Muscle layer of colon (tissue), 2 donors: ENCODE measurements at regions not wholly inside any gene's neighbourhood (a gene's known extent, or its start where the extent isn't known, plus 50 kb on each side); places are given as distances from the start of the nearest gene placed in this dataset.

Experiments used
- H3K27ac ChIP-seq: one replicate; pipeline ENCODE4 v1.7.0; 2013; ENCODE audit warnings: low read depth, mild to moderate bottlenecking, low read length, moderate library complexity
- H3K27me3 ChIP-seq, 2 donors: one replicate each; pipeline ENCODE4 v1.7.0; 2013; ENCODE audit warnings: low read length in 2 of 2, mild to moderate bottlenecking in 2 of 2; ENCODE audit not compliant: insufficient read depth in 2 of 2, control insufficient read depth in 1 of 2
- H3K36me3 ChIP-seq: one replicate; pipeline ENCODE4 v1.7.0; 2013; ENCODE audit warnings: mild to moderate bottlenecking, low read length; ENCODE audit not compliant: insufficient read depth
- H3K4me1 ChIP-seq: one replicate; pipeline ENCODE4 v1.7.0; 2013; ENCODE audit warnings: mild to moderate bottlenecking, low read length; ENCODE audit not compliant: insufficient read depth
- H3K4me3 ChIP-seq, 2 donors: one replicate each; pipeline ENCODE4 v1.7.0; 2013; ENCODE audit warnings: low read length in 2 of 2, low read depth in 1 of 2, mild to moderate bottlenecking in 1 of 2, moderate library complexity in 1 of 2
- H3K9ac ChIP-seq: one replicate; pipeline ENCODE4 v1.7.0; 2013; ENCODE audit warnings: low read length
- H3K9me3 ChIP-seq: one replicate; pipeline ENCODE4 v1.7.0; 2013; ENCODE audit warnings: mild to moderate bottlenecking, low read length
- donor health status: abdominal sarcoma.
- donor health status: Adenocarcinoma of cecum.

GRCh38 chr6:86010915-86011786 lies 368.5 kb upstream of the SYNCRIP start:
- H3K9me3 ChIP-seq = no peaks in the 10 kb centered on the region
- no peaks in the 10 kb centered on the region for H3K27me3 ChIP-seq
- H3K4me1 ChIP-seq = no peaks in the 10 kb centered on the region
- no peak overlapping the region for H3K27ac ChIP-seq
- no peaks in the 10 kb centered on the region for H3K36me3 ChIP-seq
- no peak overlapping the region for H3K9ac ChIP-seq
- no peak overlapping the region for H3K4me3 ChIP-seq

- no peaks in the 10 kb centered on the region for H3K9me3 ChIP-seq
- H3K27ac ChIP-seq = no peak overlapping the region
Measured at GRCh38 chr6:85997206-85997605, 354.5 kb upstream of the SYNCRIP start.

GRCh38 chr6:85996034-85996375 lies 353.3 kb upstream of the SYNCRIP start:
- H3K27me3 ChIP-seq = no peaks in the 10 kb centered on the region
- H3K4me3 ChIP-seq = no peak overlapping the region
- H3K27ac ChIP-seq = no peak overlapping the region
- no peaks in the 10 kb centered on the region for H3K36me3 ChIP-seq
- H3K9ac ChIP-seq = no peak overlapping the region
- H3K9me3 ChIP-seq = no peaks in the 10 kb centered on the region
- no peaks in the 10 kb centered on the region for H3K4me1 ChIP-seq

More at GRCh38 chr6:85997206-85997605, 354.5 kb upstream of the SYNCRIP start:
- Histone ChIP-seq H3K27me3 (no peaks in the 10 kb centered on the region), H3K4me1 (no peaks in the 10 kb centered on the region), H3K4me3 (no peak overlapping the region), H3K9ac (no peak overlapping the region), H3K36me3 (no peaks in the 10 kb centered on the region)

DNA sequence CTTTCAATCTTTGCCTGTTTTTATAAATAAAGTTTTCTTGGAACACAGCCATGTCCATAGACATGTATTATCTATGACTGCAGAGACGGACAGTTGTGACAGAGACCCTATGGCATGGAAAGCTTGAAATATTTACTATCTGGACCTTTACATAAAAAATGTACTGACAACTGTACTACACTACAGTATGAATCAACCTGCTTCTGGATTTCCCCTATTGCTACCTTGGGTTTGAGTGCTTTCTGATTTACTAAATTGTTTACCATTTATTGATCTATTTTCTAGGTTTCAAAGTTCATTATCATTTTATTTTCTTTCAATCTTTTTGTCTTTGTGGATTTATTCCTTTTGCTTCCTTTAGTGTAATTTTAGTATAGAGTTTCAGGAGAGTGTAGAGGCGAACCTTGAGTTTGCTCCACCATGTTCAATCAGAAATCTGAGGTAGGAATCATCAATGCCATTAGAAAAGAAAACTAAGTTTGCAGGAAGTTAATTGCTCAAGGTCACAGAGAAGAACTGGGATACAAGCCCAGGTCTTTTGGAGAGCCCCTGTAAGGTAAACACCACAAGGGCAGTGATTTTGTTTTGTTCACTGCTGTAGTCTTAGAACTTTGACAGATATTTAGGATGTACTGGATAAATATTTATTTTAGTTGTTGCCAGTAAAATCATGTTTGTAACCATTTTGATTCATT lies 352.8 kb upstream of the SYNCRIP start:
- Histone ChIP-seq H3K36me3 (no peaks in the 10 kb centered on the region), H3K9me3 (no peaks in the 10 kb centered on the region), H3K27ac (no peak overlapping the region), H3K4me1 (no peaks in the 10 kb centered on the region), H3K9ac (no peak overlapping the region), H3K4me3 (no peak overlapping the region), H3K27me3 (no peaks in the 10 kb centered on the region)

- H3K27me3 ChIP-seq = no peaks in the 10 kb centered on the region
- peaks cover 9% of the 10 kb centered on the region for H3K9me3 ChIP-seq
- H3K36me3 ChIP-seq = no peaks in the 10 kb centered on the region
- no peak overlapping the region for H3K4me3 ChIP-seq
- no peak overlapping the region for H3K9ac ChIP-seq
- H3K4me1 ChIP-seq = no peaks in the 10 kb centered on the region
- no peak overlapping the region for H3K27ac ChIP-seq
Measured at GRCh38 chr6:85986681-85987080, 344.0 kb upstream of the SYNCRIP start.

DNA sequence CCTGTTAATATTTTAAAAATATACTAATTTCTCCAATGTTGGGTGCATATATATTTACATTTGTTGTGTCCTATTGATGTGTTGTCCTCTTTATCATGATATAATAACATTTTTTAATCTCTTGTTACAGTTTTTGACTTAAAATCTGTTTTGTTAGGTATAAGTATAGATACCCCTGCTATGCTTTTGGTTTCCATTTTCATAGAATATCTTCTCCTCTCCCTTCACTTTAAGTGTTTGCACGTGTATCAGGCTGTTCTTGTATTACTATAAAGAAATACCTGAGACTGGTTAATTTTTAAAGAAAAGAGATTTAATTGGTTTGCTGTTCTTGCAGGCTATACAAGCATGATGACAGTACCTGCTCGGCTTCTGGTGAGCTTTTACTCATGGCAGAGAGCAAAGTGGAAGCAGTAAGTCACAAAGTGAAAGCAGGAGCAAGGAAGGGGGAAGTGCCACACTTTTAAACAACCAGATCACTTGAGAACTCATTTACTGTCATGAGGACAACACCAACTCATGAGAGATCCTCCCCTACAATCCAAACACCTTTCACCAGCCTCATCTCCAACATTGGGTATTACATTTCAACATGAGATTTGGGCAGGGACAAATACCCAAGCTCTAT lies 340.5 kb upstream of the SYNCRIP start:
- H3K27ac ChIP-seq = no peak overlapping the region
- H3K9me3 ChIP-seq = peaks cover 9% of the 10 kb centered on the region
- no peak overlapping the region for H3K9ac ChIP-seq
- H3K4me1 ChIP-seq = no peaks in the 10 kb centered on the region
- no peak overlapping the region for H3K4me3 ChIP-seq
- H3K36me3 ChIP-seq = no peaks in the 10 kb centered on the region
- no peaks in the 10 kb centered on the region for H3K27me3 ChIP-seq

DNA sequence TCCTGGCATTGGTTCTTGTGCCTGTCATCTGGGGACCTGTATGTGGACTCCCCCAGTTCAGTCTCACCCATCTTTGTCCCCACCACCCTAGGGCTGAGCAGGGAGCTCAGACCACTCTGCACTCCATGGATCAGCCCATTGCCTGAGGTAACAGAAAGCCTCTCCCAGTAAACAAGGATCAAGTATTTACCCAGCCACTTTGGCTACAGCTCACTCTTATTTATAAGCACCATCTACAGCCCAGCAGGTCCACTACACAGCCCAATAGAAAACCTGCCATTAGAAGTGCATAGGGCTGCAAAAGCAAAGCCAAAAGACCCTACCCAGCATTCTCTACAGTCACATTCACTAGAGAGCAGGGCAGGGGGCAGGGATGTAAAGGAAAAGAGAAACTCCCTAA lies 335.0 kb upstream of the SYNCRIP start:
- no peaks in the 10 kb centered on the region for H3K27me3 ChIP-seq
- H3K9me3 ChIP-seq = no peaks in the 10 kb centered on the region
- no peak overlapping the region for H3K9ac ChIP-seq
- no peaks in the 10 kb centered on the region for H3K4me1 ChIP-seq
- no peak overlapping the region for H3K4me3 ChIP-seq
- no peak overlapping the region for H3K27ac ChIP-seq
- H3K36me3 ChIP-seq = no peaks in the 10 kb centered on the region

DNA sequence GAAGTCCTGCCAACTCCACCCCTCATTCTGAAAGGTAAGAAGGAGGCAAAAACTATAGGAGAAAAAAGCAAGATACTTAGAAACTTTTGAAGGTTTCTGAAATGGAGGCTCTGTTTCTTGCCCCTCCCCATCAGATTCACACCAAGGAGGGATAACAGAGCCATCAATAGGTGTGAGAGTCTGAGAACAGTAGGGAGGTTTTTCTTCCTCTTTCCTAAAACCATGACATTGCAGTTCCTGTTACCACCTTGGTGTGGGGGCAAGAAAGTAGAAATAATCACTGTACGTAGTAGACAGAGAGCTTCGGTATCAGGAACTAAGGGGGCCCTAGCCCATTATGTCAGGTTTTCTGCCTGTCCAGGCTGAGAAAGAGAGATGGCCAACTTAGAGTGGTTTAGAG lies 333.3 kb upstream of the SYNCRIP start:
- Histone ChIP-seq H3K4me1 (no peaks in the 10 kb centered on the region), H3K27ac (no peak overlapping the region), H3K9ac (no peak overlapping the region), H3K27me3 (no peaks in the 10 kb centered on the region), H3K36me3 (no peaks in the 10 kb centered on the region), H3K9me3 (no peaks in the 10 kb centered on the region), H3K4me3 (no peak overlapping the region)

DNA sequence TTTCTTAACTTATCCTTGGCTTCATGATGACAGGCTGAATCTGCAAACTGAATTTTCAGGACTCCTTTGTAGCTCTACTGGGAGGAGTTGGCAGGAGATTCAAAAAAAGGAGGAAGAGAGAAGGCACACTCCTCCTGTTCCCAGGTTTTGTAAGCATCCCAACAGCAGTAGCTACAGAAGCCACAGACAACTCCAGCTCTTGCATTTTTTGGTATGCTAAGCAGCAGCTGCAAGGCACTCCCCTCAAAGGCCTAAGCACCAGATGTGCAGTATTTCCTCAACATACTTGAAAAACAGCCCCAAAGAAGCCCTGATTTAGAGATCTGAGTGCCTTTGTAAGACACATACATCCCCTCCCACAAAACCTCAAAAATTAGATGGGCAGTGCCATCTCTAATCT lies 328.6 kb upstream of the SYNCRIP start:
- Histone ChIP-seq H3K4me3 (no peak overlapping the region), H3K36me3 (no peaks in the 10 kb centered on the region), H3K27ac (no peak overlapping the region), H3K27me3 (no peaks in the 10 kb centered on the region), H3K9ac (no peak overlapping the region), H3K4me1 (no peaks in the 10 kb centered on the region), H3K9me3 (no peaks in the 10 kb centered on the region)

- no peaks in the 10 kb centered on the region for H3K27me3 ChIP-seq
- no peaks in the 10 kb centered on the region for H3K4me1 ChIP-seq
- no peaks in the 10 kb centered on the region for H3K9me3 ChIP-seq
- no peaks in the 10 kb centered on the region for H3K36me3 ChIP-seq
- no peak overlapping the region for H3K27ac ChIP-seq
- no peak overlapping the region for H3K9ac ChIP-seq
- H3K4me3 ChIP-seq = no peak overlapping the region
Measured at GRCh38 chr6:85966828-85967227, 324.1 kb upstream of the SYNCRIP start.

- H3K27ac ChIP-seq = no peak overlapping the region
- H3K4me1 ChIP-seq = no peaks in the 10 kb centered on the region
- H3K4me3 ChIP-seq = no peak overlapping the region
- H3K36me3 ChIP-seq = no peaks in the 10 kb centered on the region
- no peak overlapping the region for H3K9ac ChIP-seq
- H3K9me3 ChIP-seq = peaks cover 4% of the 10 kb centered on the region
- H3K27me3 ChIP-seq = no peaks in the 10 kb centered on the region
Measured at GRCh38 chr6:85961746-85962145, 319.1 kb upstream of the SYNCRIP start.
